ENCODE measurements at regions not wholly inside any gene's neighbourhood (a gene's known extent, or its start where the extent isn't known, plus 50 kb on each side); places are given as distances from the start of the nearest gene placed in this dataset.

GRCh38 chr7:51701935-51702334 lies 385.3 kb upstream of the COBL start:
- TF ChIP-seq, protein P1, sequence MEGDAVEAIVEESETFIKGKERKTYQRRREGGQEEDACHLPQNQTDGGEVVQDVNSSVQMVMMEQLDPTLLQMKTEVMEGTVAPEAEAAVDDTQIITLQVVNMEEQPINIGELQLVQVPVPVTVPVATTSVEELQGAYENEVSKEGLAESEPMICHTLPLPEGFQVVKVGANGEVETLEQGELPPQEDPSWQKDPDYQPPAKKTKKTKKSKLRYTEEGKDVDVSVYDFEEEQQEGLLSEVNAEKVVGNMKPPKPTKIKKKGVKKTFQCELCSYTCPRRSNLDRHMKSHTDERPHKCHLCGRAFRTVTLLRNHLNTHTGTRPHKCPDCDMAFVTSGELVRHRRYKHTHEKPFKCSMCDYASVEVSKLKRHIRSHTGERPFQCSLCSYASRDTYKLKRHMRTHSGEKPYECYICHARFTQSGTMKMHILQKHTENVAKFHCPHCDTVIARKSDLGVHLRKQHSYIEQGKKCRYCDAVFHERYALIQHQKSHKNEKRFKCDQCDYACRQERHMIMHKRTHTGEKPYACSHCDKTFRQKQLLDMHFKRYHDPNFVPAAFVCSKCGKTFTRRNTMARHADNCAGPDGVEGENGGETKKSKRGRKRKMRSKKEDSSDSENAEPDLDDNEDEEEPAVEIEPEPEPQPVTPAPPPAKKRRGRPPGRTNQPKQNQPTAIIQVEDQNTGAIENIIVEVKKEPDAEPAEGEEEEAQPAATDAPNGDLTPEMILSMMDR (IDR thresholded peaks at IDR 0.05; ENCODE audit: low read length), result no peak
- TF ChIP-seq EZH2 (IDR thresholded peaks at IDR 0.05; ENCODE audit: borderline replicate concordance, low read length), result no peak

Data from OCI-LY1 (cell line).